ENCODE measurements at regions not wholly inside any gene's neighbourhood (a gene's known extent, or its start where the extent isn't known, plus 50 kb on each side); places are given as distances from the start of the nearest gene placed in this dataset.
A peak's percentile ranks its signal among the peaks of the same experiment; 100 is the strongest.
"Not testable (repeated sequence)": the region's sequence is repeated elsewhere in the genome, so short reads cannot be mapped to it uniquely, and the experiment has no call there.

DNA sequence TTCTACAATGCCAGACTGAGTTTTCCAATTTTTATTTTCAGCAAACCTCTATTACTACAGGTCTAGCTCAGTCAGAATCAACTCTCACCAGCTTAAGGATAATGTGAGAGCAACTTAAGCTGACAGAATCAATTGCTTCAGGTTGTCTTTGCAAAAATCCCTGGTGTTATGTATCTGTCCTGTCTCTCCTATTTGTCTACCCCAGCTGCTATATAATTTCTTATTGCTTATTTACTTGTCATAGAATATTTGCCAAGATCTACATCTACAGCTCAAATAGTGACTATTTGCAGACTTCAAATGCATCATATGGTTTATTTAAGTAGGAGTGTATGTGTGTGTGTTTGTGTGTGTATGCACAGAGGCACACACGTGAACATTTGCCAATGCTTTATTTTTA lies 54.1 kb downstream of the FOXG1 start:
- DNase-seq (ENCODE audit: low spot score) = no peak

DNA sequence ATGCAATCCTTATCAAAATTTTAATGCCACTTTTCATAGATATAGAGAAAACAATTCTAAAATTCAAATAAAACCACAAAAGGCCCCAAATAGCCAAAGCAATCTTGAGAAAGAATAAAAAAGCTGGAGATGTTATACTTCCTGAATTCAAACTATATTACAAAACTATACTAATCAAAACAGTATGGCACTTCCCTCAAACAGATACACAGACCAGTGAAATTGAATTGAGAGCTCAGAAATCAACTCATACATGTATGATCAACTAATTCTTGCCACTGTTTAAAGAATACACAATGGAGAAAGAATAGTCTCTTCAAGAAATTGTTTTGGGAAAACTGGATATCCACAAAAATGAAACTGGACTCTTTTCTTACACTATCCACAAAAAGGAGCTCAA lies 55.4 kb downstream of the FOXG1 start:
- DNase-seq (ENCODE audit: low spot score) = no peak

DNA sequence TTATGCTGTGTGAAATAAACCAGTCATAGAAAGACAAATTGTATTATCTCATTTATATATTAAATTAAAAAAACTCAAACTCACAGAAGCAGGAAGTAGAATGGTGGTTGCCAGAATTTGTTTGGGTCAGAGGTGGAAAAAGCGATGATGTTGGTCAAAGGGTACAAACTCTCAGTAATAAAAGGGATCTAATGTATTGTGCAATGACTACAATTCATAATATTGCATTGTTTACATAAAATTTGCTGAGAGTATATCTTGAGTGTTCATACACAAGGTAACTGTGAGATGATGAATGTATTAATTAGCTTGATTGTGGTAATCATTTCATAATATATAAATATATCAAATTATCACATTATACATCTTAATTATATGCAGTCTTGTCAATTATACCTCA lies 56.7 kb downstream of the FOXG1 start:
- DNase-seq (ENCODE audit: low spot score) = no peak

DNA sequence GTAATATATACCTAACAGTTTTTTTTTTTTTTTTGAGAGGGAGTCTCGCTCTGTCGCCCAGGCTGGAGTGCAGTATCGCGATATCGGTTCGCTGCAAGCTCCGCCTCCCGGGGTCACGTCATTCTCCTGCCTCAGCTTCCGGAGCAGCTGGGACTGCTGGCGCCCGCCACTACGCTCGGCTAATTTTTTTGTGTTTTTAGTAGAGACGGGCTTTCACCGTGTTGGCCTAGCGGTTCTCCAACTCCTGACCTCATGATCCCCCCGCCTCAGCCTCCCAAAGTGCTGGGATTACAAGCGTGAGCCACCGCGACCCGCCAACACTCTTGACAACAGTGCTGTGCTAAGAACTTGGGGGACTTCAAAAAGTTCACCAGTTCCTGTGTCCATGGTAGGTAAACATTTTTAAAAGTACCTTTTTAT lies 63.5 kb downstream of the FOXG1 start:
- no peak for DNase-seq (ENCODE audit: low spot score)

DNA sequence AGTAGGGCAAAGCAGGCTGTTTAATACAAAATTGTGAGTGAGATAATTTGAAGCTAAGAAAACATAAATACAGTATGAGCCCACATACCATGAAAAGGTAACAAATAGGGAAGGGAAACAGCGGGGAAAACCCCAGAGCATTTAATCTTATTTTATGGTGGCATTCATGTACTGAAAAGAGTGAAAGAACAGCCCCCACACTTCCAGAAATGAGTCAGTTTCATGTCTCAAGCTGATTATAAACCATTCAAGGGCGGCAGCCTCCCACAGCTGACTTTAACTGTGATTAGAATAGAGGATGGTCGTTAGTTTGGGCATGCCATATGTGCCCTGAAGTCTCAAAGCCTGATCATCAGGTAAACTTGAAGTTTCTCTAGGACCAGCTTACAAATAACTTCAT lies 64.5 kb downstream of the FOXG1 start:
- peak; percentile 1 for DNase-seq (ENCODE audit: low spot score)

DNA sequence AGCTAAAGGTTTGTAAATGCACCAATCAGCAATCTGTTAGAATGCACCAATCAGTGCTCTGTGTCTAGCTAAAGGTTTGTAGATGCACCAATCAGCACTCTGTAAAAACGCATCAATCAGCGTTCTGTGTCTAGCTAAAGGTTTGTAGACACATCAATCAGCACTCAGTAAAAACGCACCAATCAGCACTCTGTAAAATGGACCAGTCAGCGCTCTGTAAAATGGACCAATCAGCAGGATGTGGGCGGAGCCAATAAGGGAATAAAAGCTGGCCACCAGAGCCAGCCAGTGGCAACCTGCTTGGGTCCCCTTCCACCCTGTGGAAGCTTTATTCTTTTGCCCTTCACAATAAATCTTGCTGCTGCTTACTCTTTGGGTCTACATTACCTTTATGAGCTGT lies 76.0 kb downstream of the FOXG1 start:
- DNase-seq (ENCODE audit: low spot score) = not testable (repeated sequence)

DNA sequence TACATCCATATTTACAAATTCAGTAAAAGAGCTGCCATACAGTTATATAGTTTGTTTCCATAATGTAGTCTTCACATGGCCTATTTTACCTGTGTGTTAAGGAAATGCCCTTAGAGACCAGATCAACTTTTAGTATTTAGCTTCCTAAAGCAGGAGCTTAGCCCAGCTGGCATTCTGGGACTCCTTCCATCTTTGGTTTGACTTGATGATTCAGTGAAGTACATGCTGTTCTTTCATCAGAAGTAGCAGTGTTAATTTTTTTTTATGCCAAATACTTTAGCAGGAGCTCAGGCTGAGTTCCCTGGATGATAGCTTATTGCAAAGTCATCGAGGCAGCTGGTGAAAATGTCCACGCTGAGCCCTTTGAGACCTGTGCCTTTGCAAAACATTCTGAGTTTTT lies 101.0 kb downstream of the FOXG1 start:
- no peak for DNase-seq (ENCODE audit: low spot score)

DNA sequence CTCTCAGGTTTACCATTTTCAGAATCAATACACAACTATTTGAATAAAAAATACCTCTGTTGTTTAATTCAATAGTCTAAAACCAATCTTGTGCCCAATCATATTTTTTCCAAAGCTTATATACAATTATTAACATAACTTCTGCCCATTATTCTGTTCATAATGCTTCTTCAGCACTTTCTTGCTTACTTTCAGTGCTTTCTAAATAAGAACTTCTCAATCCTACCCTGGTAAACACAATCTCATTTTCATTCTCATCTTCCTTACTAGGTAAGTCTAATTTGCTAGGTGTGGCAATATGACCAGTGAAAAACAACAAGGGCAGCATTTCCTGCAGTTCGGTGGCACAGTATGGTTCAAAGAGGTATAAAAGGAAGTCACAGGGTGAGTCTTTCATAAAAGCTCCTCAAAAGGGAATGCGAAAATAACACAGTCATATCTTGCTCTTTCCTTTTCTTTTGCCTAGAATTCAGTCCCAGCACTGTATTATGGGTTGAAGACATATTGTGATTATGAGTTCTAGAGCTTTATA lies 103.5 kb downstream of the FOXG1 start:
- no peak for DNase-seq (ENCODE audit: low spot score)

DNA sequence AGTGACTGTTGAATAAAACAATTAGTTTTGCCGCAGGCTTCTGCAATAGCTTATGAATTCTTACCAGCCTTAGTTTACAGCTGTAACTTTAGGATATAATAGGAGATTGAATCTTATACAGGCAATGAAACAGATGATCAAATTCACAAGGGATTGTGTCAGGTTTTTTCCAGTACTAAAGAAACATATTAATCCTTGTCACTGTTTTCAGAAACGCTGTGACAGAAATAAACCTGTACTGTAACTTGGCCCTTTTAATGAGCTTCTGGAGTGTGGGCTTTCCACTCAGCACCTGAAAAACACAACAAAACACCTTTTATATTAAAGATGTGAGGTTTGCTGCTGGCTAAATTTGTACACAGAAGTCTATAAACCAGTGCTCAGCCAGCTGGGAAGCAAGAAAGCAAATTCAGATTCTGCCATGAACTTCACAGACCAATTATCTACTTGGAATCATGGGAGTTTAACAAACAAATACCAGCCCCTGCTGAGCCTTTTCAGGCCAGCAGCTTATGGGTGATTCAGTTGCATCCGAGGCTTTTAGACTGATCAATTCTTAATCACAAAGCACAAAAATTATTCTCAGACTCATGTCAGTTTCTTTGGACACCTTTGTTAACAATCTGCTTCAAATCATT lies 109.5 kb downstream of the FOXG1 start:
- no peak for DNase-seq (ENCODE audit: low spot score)

DNA sequence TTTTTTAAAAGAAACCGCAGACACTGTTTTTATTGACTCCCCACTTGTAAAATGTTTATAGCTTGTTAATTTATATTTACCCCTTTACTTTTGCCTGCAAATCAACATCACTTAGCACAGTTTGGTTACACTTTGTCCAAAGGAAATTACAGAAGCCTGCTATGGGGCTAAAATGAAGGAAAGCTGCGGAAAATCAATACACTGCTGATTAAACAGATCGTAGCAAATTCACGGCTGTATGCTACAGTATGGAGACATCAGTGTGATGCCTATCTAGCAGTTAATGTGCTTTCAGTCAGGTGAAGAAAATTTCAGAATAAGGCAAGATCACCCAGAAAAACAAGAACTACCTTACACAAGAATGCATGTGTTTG lies 110.0 kb downstream of the FOXG1 start:
- DNase-seq (ENCODE audit: low spot score) = no peak

DNA sequence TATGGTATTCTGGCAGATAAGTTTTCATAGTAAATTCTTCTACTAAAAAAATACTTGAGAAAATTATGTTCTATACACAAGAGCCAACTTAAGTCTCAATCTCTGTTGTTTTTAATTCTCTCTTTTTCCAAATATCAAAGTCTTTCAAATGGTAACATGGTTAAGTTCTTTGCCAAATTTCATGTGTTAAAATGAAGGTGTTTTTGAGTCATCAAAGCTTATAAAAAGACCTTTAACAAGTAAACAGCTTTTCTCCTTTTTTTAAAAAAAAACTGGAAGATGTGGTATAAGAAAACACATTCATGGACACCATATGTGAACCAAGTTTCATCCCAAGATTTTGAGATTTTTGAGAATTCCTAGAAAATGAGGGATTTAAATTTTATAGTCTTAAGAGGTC lies 111.3 kb downstream of the FOXG1 start:
- DNase-seq (ENCODE audit: low spot score) = no peak

DNA sequence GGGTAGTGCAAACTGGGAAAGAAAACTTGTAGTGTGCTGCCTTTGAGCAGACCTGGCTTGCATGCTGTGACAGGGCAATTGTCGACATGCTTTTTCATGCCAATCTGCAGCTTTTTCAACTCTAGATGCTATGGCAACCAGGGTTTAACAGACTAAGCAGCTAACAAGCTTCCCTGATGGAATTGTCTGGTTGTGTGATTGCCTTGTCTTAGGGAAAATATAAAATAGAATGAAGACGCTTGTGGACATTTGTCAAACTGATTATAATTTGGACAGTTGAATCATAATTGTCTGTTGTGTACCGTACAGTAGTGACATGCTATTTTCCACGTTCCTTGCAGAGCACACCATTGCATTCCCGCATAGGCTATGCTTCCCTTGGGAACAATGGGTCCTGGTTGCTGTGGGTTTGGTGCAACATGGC lies 113.0 kb downstream of the FOXG1 start:
- no peak for DNase-seq (ENCODE audit: low spot score)

DNA sequence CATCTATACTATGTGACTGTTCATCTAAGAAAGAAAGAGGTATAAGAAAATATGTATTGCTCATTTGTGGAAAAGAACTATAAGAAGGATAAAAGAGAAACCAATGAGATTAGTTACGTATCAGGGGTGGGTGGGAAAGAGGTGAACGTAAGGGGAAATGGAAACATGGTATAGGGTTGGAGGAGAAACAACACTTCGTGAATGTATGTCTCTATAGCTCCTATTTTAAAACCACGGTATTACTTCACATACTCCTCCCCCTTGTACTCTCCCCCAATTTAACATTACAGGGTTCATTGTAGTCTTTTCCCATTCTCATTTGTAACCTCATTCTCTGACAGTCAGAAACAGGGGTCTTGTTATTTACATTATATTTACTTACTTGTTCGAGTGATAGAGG lies 120.4 kb downstream of the FOXG1 start:
- no peak for DNase-seq (ENCODE audit: low spot score)

DNA sequence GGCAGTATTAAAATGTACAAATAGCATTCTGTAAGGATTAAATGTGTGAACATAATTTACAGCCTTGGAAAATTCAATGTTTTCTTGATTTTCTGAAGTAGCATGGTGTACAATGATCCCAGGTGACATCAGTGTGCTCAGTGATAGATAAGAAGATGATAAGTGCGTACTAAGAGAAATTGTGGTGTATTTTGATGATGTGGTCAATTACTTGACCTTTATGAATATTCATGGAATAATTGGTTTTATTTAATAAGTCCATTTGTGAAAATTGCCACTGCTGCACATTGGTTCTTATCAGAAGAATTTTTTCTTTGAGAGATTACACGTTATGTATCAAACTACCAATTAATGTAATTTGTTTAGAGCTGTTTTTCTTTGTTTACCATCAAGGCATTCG lies 128.8 kb downstream of the FOXG1 start:
- DNase-seq (ENCODE audit: low spot score) = no peak

DNA sequence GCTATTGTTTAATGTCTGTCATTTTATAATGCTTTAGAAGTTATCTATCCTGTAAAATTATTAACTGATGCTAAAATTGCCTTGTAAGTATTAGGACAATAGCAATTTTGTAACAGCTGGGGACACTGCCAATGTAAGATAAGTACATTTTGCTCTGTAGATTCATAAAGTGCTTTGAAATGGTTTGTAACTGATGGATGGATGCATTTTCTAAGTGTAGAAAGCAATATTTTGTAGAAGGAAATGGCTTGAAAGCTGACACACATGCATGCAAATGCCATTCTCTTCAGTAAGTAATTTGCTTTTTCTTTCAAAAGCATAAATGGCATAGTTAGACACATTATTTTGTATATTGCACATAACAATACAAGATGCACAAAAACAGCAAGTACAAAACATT lies 129.8 kb downstream of the FOXG1 start:
- DNase-seq (ENCODE audit: low spot score) = no peak

DNA sequence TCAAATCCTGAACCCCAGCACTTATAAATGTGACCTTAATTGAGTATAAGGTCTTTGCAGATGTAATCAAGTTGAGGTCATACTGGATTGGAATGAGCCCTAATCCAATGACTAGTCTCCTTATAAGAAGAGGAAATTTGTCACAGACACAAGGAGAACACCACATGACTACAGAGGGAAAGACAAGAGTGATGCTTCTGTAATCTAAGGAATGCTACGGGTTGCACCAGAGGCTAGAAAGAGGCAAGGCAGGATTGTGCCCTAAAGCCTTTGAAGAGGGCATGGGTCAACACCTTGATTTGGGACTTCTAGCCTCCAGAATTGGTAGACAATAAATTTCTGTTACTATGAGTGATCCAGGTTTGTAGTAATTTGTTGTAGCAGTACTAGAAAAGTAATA lies 135.0 kb downstream of the FOXG1 start:
- DNase-seq (ENCODE audit: low spot score) = no peak

DNA sequence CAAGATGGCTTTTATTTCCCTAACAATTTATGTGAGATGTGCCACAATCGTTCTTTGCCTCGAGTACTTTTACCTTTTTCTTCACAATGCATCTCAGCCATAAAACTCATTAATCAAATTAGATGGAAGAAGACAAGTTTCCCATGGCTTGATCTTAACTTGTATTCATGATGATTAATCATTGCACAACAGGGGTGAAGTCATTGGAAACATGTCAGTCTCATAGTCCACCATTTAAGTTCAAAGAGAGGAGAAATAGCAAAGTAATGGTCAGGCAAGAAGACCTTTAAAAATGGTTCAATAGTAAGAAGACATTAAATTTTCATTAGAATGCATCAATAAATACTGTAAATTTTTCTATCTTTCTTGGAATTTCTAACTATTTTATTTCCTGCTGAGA lies 136.3 kb downstream of the FOXG1 start:
- no peak for DNase-seq (ENCODE audit: low spot score)

DNA sequence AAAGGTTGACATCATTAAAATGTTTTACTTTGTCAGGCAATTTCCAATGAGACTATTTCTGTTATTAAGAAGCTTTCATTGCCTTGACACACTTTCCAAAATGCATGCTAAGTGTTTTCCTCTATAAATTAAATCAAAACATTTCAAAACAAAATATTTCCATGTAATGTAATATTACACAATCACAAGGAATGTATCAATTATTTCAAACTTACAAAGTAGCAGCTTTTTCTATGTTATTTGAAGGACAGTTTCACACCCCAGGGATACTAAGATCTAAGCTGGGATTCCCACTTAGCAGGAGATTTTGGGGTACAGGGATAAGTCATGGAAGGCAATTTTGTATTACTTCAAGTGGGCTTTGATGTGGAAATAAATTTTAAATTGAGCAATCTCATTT lies 144.9 kb downstream of the FOXG1 start:
- DNase-seq (ENCODE audit: low spot score) = no peak

DNA sequence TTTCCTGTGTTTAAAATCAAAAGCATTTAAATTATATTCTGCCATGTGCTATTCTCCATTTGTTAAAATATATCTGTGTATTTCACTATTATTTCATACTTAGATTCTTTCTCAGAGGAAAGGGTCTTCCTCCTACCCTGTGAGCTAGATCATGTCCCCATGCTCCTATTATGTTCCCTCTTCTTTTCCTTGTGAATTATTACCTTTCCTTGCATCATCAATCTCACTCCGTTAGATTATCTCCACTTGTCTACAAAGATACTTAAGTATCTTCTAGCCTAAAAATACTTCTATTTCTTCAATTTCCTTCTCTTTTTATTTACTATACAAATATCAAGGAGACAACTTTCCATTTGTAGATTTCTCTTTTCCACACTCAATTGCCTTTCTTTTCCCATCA lies 146.5 kb downstream of the FOXG1 start:
- DNase-seq (ENCODE audit: low spot score) = no peak

DNA sequence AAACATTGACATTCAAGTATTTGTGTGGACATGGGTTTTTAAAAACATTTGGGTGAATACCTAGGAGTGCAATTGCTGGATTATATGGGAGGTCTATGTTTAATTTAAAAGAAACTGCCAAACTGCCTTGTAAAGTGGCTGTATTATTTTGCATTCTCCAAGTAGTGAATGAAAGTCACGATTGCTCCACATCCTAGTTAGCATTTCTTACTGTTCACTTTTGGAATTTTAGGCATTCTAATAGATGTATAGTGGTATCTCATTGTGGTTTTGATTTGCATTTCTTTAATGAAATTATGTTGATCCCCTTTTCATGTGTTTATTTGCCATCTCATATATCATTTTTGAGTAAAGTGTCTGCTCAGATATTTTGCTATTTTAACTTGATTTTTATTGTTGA lies 159.5 kb downstream of the FOXG1 start:
- DNase-seq (ENCODE audit: low spot score) = no peak

DNA sequence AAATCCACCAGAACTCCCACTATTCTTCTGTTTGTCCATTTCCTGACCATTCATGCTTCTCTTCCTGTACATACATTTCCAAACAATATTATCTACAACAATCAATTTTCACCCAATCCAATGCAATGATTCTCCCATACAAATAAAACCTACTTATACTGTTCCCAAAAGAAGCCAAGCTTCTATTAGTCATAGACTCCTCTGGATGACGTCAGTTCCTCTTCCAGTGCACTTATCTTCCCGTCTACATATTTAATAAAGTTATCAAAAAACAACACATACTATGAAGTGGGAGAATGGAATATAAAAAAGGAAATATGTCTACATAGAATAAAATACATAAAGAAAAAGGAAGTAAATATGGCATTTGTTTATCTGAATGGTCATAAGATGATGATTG lies 165.4 kb downstream of the FOXG1 start:
- DNase-seq (ENCODE audit: low spot score) = no peak

DNA sequence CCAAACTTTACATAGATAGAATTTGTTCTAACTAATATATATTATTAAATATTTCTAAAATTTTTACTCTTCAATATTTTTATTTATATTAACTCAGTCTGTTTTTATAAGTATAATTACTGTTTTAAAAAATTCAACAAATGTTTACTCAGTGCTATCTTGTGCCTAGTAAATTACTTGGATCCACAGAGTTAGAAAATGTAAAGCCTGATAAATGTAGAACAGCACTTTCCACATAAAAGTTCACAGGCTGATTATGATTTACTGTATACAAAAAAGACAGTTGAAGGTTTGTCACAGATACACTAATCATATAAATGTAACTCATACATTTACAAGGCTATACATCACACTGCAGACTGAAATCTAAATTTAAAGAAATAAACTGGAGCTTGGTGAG lies 170.0 kb downstream of the FOXG1 start:
- no peak for DNase-seq (ENCODE audit: low spot score)

DNA sequence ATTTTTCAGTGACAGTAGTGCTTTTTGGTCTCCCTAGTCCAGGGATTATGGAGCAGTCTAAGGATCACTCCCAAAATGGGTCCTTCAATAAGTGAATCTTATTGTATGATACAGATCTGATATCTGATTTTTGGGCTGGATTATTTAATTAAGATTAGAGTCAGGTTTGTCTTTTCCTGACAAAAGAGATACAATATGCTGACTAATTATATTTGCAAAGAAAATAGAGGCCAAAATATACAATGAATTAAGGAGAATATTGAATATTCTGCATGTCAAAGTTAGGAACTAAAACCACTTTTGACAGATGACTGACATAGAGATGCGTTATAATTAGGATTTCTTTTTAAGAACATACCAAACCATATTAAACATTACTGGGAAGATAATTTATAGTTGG lies 175.2 kb downstream of the FOXG1 start:
- DNase-seq (ENCODE audit: low spot score) = no peak

DNA sequence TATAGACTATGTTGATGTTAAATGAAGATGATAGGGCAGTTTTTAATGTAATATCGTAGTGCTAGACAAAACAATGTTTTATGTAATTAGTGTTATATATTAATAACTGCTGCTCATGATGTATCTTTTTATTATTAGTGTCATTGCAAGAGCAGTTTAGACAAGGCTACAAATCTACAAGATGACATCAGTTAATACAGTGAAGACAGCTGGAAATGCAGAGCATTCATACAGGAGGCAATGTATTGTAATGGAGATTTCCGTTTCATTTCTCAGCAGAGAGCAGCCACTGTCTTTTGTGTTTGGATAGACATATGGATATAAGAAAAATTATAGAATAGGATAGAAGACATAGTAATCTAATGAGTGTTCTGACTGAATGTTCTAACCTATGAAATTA lies 178.0 kb downstream of the FOXG1 start:
- no peak for DNase-seq (ENCODE audit: low spot score)

DNA sequence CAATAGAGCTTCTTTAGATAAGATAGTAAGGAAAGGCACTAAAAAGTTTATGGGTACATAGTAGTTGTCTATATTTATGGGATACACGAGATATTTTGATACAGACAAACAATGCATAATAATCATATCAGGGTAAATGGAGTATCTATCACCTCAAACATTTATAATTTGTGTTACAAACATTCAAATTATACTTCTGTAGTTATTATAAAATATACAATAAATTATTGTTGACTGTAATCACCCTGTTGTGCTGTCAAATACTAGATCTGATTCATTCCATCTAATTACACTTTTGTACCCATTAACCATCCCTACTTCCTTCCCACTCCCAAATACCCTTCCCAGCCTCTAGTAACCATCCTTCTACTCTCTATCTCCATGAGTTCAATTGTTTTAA lies 179.7 kb downstream of the FOXG1 start:
- DNase-seq (ENCODE audit: low spot score) = no peak
